Muscle layer of colon (tissue), 2 donors: ENCODE measurements at regions not wholly inside any gene's neighbourhood (a gene's known extent, or its start where the extent isn't known, plus 50 kb on each side); places are given as distances from the start of the nearest gene placed in this dataset.
"Not testable (repeated sequence)": the region's sequence is repeated elsewhere in the genome, so short reads cannot be mapped to it uniquely, and the experiment has no call there.

Experiments
- H3K27ac ChIP-seq: one replicate; pipeline ENCODE4 v1.7.0; 2013; ENCODE audit warnings: low read depth, mild to moderate bottlenecking, low read length, moderate library complexity
- H3K27me3 ChIP-seq, 2 donors: one replicate each; pipeline ENCODE4 v1.7.0; 2013; ENCODE audit warnings: low read length in 2 of 2, mild to moderate bottlenecking in 2 of 2; ENCODE audit not compliant: insufficient read depth in 2 of 2, control insufficient read depth in 1 of 2
- H3K36me3 ChIP-seq: one replicate; pipeline ENCODE4 v1.7.0; 2013; ENCODE audit warnings: mild to moderate bottlenecking, low read length; ENCODE audit not compliant: insufficient read depth
- H3K4me1 ChIP-seq: one replicate; pipeline ENCODE4 v1.7.0; 2013; ENCODE audit warnings: mild to moderate bottlenecking, low read length; ENCODE audit not compliant: insufficient read depth
- H3K4me3 ChIP-seq, 2 donors: one replicate each; pipeline ENCODE4 v1.7.0; 2013; ENCODE audit warnings: low read length in 2 of 2, low read depth in 1 of 2, mild to moderate bottlenecking in 1 of 2, moderate library complexity in 1 of 2
- H3K9ac ChIP-seq: one replicate; pipeline ENCODE4 v1.7.0; 2013; ENCODE audit warnings: low read length
- H3K9me3 ChIP-seq: one replicate; pipeline ENCODE4 v1.7.0; 2013; ENCODE audit warnings: mild to moderate bottlenecking, low read length
- donor health status: abdominal sarcoma.
- donor health status: Adenocarcinoma of cecum.

- H3K36me3 ChIP-seq, result no peaks in the 10 kb centered on the region
- no peak overlapping the region for H3K4me3 ChIP-seq
- no peaks in the 10 kb centered on the region for H3K27me3 ChIP-seq
- H3K9me3 ChIP-seq, result no peaks in the 10 kb centered on the region
- no peak overlapping the region for H3K27ac ChIP-seq
- H3K4me1 ChIP-seq, result no peaks in the 10 kb centered on the region
- no peak overlapping the region for H3K9ac ChIP-seq
Observed at GRCh38 chr18:66937546-66937945, 333.7 kb upstream of the CDH19 start.

DNA sequence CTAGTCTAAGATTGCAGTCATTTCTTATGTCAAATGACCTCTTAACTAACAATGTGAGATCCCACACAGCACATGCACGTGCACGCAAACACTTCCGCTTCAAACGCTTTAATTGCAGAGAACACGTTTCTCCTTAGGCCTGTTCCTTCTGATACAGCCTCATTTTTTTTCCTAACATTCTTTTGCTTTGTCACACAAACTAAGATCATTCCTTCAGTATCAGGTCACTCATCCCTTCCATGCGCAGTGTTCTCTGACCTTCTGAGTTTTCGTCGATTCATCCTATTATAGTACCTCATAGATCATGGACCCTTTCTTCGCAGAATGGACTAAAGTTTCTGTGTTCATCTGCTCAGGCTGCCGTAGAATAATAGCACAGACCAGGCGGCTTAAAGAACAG is 327.1 kb upstream of the CDH19 start:
- H3K4me3 ChIP-seq, result no peak overlapping the region
- H3K36me3 ChIP-seq, result no peaks in the 10 kb centered on the region
- H3K9ac ChIP-seq, result no peak overlapping the region
- no peaks in the 10 kb centered on the region for H3K9me3 ChIP-seq
- no peaks in the 10 kb centered on the region for H3K4me1 ChIP-seq
- H3K27me3 ChIP-seq, result no peaks in the 10 kb centered on the region
- no peak overlapping the region for H3K27ac ChIP-seq

DNA sequence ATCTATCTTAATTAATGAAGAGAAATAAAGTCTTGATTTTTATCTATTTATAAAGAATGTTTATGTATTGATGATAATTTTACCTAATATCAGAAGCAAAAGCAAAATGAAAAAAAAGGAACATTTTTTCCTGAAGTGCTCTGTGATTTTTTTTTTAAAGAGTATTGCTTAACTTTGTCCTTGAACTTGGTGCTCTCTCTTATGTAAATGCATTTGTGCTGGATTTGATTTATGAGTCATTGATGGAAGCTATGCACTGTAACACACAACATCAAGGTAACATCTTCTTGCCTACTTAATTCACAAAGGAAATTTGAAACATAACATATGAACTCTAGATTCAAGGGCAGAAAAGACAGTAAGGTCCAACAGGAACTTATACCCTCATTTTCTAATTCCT is 312.9 kb upstream of the CDH19 start:
- no peak overlapping the region for H3K9ac ChIP-seq
- H3K4me1 ChIP-seq, result no peaks in the 10 kb centered on the region
- H3K27ac ChIP-seq, result no peak overlapping the region
- H3K9me3 ChIP-seq, result no peaks in the 10 kb centered on the region
- H3K27me3 ChIP-seq, result no peaks in the 10 kb centered on the region
- no peak overlapping the region for H3K4me3 ChIP-seq
- no peaks in the 10 kb centered on the region for H3K36me3 ChIP-seq

DNA sequence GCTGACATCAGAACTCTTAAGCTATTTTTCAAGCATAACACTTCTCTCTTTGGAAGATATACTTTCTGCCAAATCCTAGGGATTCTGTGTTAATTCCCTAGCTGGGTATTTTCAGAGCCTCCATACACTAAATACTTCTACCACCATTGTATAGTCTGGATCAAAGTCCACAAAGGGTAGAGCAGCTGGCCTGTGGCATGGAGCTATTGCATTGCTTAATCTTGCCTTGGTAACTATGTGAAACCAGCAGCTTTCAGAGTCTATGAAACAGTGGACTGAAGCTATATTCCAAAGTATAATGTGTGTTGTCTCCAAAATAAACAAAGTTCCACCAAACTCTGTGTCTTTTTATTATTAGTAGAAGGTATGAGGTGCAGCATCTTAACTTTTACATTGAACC is 296.9 kb upstream of the CDH19 start:
- H3K4me3 ChIP-seq, result no peak overlapping the region
- no peaks in the 10 kb centered on the region for H3K27me3 ChIP-seq
- no peak overlapping the region for H3K27ac ChIP-seq
- no peak overlapping the region for H3K9ac ChIP-seq
- no peaks in the 10 kb centered on the region for H3K9me3 ChIP-seq
- no peaks in the 10 kb centered on the region for H3K36me3 ChIP-seq
- no peaks in the 10 kb centered on the region for H3K4me1 ChIP-seq

DNA sequence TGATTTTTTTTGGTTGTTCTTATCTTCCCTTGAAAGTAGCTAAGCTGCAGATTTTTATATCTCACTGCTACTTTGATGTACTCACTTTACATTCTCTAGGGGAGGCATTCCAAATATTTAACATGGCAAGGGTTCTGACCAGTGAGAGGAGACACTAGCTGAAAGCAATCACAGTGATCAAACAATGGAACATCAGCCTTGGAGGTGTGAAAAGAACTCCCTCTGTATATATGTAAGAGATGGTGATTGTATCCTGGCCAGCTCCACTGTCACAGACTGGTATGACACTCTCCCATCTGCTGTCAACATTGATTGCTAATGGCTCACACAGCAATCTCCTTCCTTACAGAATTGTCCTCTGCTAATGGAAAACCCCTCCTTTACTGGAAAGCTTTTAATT is 291.7 kb upstream of the CDH19 start:
- no peaks in the 10 kb centered on the region for H3K4me1 ChIP-seq
- no peak overlapping the region for H3K4me3 ChIP-seq
- H3K27ac ChIP-seq, result no peak overlapping the region
- H3K9me3 ChIP-seq, result no peaks in the 10 kb centered on the region
- H3K36me3 ChIP-seq, result no peaks in the 10 kb centered on the region
- no peak overlapping the region for H3K9ac ChIP-seq
- no peaks in the 10 kb centered on the region for H3K27me3 ChIP-seq

- no peaks in the 10 kb centered on the region for H3K9me3 ChIP-seq
- no peaks in the 10 kb centered on the region for H3K4me1 ChIP-seq
- no peaks in the 10 kb centered on the region for H3K27me3 ChIP-seq
- no peak overlapping the region for H3K9ac ChIP-seq
- H3K36me3 ChIP-seq, result no peaks in the 10 kb centered on the region
- no peak overlapping the region for H3K4me3 ChIP-seq
- no peak overlapping the region for H3K27ac ChIP-seq
Observed at GRCh38 chr18:66894851-66895250, 291.0 kb upstream of the CDH19 start.

- H3K4me1 ChIP-seq, H3K9me3 ChIP-seq, H3K4me3 ChIP-seq, H3K27me3 ChIP-seq, H3K36me3 ChIP-seq, H3K9ac ChIP-seq, H3K27ac ChIP-seq: not testable (repeated sequence)
Observed at GRCh38 chr18:66892388-66892787, 288.5 kb upstream of the CDH19 start.

- H3K27me3 ChIP-seq, result no peaks in the 10 kb centered on the region
- no peak overlapping the region for H3K27ac ChIP-seq
- no peaks in the 10 kb centered on the region for H3K36me3 ChIP-seq
- H3K4me3 ChIP-seq, result no peak overlapping the region
- H3K9ac ChIP-seq, result no peak overlapping the region
- H3K9me3 ChIP-seq, result no peaks in the 10 kb centered on the region
- H3K4me1 ChIP-seq, result no peaks in the 10 kb centered on the region
Observed at GRCh38 chr18:66874812-66875474, 271.1 kb upstream of the CDH19 start.

GRCh38 chr18:66874375-66874774 is 270.5 kb upstream of the CDH19 start:
- H3K4me1 ChIP-seq, result no peaks in the 10 kb centered on the region
- H3K4me3 ChIP-seq, result no peak overlapping the region
- no peaks in the 10 kb centered on the region for H3K27me3 ChIP-seq
- no peak overlapping the region for H3K27ac ChIP-seq
- H3K9me3 ChIP-seq, result no peaks in the 10 kb centered on the region
- H3K9ac ChIP-seq, result no peak overlapping the region
- H3K36me3 ChIP-seq, result no peaks in the 10 kb centered on the region

GRCh38 chr18:66873899-66874298 is 270.0 kb upstream of the CDH19 start:
- H3K36me3 ChIP-seq, result no peaks in the 10 kb centered on the region
- no peaks in the 10 kb centered on the region for H3K9me3 ChIP-seq
- no peaks in the 10 kb centered on the region for H3K4me1 ChIP-seq
- no peak overlapping the region for H3K9ac ChIP-seq
- H3K4me3 ChIP-seq, result no peak overlapping the region
- H3K27me3 ChIP-seq, result no peaks in the 10 kb centered on the region
- H3K27ac ChIP-seq, result no peak overlapping the region

DNA sequence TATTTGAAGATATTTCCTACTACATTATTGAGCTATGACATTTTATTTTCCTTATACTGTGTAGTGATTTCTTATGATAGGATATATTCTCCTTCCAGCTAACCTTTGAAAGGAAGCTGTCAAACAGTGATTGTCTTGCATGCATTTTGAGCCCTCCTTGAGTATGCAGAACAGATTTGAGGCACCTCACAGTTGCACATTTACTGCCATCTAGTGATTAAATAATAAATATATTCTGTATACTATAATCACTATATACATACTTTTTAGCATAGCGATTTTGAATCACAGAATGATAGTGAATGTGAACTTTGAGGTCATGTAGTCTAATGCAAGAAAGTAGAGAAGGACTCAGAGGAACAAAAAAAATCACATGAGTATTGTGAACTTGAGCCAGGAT is 268.4 kb upstream of the CDH19 start:
- Histone ChIP-seq H3K27ac (no peak overlapping the region), H3K9ac (no peak overlapping the region), H3K36me3 (no peaks in the 10 kb centered on the region), H3K4me3 (no peak overlapping the region), H3K9me3 (no peaks in the 10 kb centered on the region), H3K27me3 (no peaks in the 10 kb centered on the region), H3K4me1 (no peaks in the 10 kb centered on the region)

DNA sequence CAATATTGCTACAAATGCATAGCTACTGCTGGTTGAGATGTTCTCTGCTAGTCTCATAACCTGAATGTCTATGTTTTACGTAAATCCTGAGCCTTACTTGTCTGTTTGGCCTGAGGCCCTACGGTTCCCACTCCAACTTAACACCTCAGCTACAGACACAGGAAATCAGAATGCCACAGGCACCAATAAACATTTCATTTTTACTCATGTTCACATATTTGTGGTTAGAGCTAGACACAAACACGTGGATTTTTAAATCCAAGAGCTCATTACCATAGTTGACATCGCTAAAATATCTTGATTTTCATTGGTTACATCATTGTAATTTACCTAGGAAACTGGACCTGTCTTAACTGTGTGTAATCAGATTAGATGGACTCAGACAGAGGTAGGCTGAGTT is 263.8 kb upstream of the CDH19 start:
- Histone ChIP-seq H3K4me3 (no peak overlapping the region), H3K27ac (no peak overlapping the region), H3K36me3 (no peaks in the 10 kb centered on the region), H3K4me1 (no peaks in the 10 kb centered on the region), H3K9ac (no peak overlapping the region), H3K27me3 (no peaks in the 10 kb centered on the region), H3K9me3 (no peaks in the 10 kb centered on the region)
